Heart right ventricle (tissue), 16 donors: ENCODE measurements at regions not wholly inside any gene's neighbourhood (a gene's known extent, or its start where the extent isn't known, plus 50 kb on each side); places are given as distances from the start of the nearest gene placed in this dataset.
A peak's percentile ranks its signal among the peaks of the same experiment; 100 is the strongest.

Experiments
- ATAC-seq, 8 donors: fragments of 200-7000 bp; cut with Tn5 transposase; one replicate each; pipeline ENCODE4 v1.9.1; 2020; ENCODE audit warnings: mild to moderate bottlenecking in 8 of 8, moderate library complexity in 8 of 8, moderate number of reproducible peaks in 1 of 8
- DNase-seq, 2 donors: peaks; one replicate each; pipeline ENCODE4 v3.0.0-alpha.2; 2020
- H3K27ac ChIP-seq, 10 donors: fragments of 200-600 bp; sonication (generic) in 2 of 10; one replicate each; pipeline versions ENCODE4 v1.5.0 to v1.8.0; 2020 to 2022; ENCODE audit warnings: mild to moderate bottlenecking in 3 of 10
- H3K27me3 ChIP-seq, 7 donors: fragments of 200-600 bp; one replicate each; pipeline ENCODE4 v1.8.0; 2021 to 2022; ENCODE audit warnings: mild to moderate bottlenecking in 2 of 7
- H3K36me3 ChIP-seq, 9 donors: fragments of 200-600 bp; sonication (generic) in 1 of 9; one replicate each; pipeline versions ENCODE4 v1.5.0 to v1.8.0; 2020 to 2022; ENCODE audit warnings: mild to moderate bottlenecking in 2 of 9
- H3K4me1 ChIP-seq, 9 donors: fragments of 200-600 bp; sonication (generic) in 1 of 9; one replicate each; pipeline versions ENCODE4 v1.5.0 to v1.8.0; 2020 to 2022; ENCODE audit warnings: mild to moderate bottlenecking in 4 of 9
- H3K4me3 ChIP-seq, 10 donors: fragments of 200-600 bp; sonication (generic) in 2 of 10; one replicate each; pipeline versions ENCODE4 v1.5.0 to v1.8.0; 2020 to 2022; ENCODE audit warnings: mild to moderate bottlenecking in 7 of 10, moderate library complexity in 2 of 10
- H3K9me3 ChIP-seq, 11 donors: fragments of 200-600 bp in 10 of 11; sonication (generic) in 2 of 11; one replicate each; pipeline versions ENCODE4 v1.5.0 to v1.8.0; 2013 to 2022; ENCODE audit warnings: mild to moderate bottlenecking in 2 of 11, control low read depth in 1 of 11, moderate library complexity in 1 of 11
- CTCF ChIP-seq, 9 donors: fragments of 200-600 bp; sonication (generic) in 2 of 9; IDR thresholded peaks; one replicate each; pipeline versions ENCODE4 v1.5.0 to v1.8.0; 2021 to 2022; ENCODE audit warnings: antibody characterized with exemption in 9 of 9, mild to moderate bottlenecking in 5 of 9, moderate library complexity in 1 of 9
- WGBS, 2 donors: extraction: QIAGEN DNeasy Blood & Tissue Kit; methylation state at CpG; one replicate each; pipeline ENCODE4 v1.1.7; 2013; ENCODE audit warnings: inconsistent platforms in 1 of 2; 5-methylcytosine and 5-hydroxymethylcytosine counted together
- intact Hi-C, 10 donors: fragments of 100-400 bp; cut with DNase I; formaldehyde crosslinking; loops; one replicate each; pipeline versions ENCODE4 v1.11.1 to v1.14.2; 2022
- donor health status: Arrhythmogenic right ventricular cardiomyopathy.
- donor health status: ischemic (EF 13 %, LVEDD 7.1; RV severe dilation, severe dysfunction).
- donor health status: healthy with polysubstance abuse.
- donor health status: DM: no; HTN: yes; CAD: no.
- donor health status: DM: no; HTN: no; CAD: no.
- donor health status: ischemic (EF 25% LVEDD 6.9; RV normal size, moderate dysfunction).
- donor health status: ischemic (EF 25% LVEDD 5.7; RV mildly dilated, moderate dysfunction).
- donor health status: healthy.
- donor health status: DM: yes; HTN: yes; CAD: no.
- donor health status: Ischemic cardiomyopathy.
- donor health status: ischemic (EF 35%, LVEDD 5.7; RV mildly dilated, moderate dysfunction).
- donor health status: nonischemic (EF 11% LVEDD 7.7; RV severe dilation, severe dysfunction).
- donor health status: DM: yes; HTN: yes; CAD: no.
- donor health status: PGD.
- donor health status: ischemic (EF 29% LVEDD 5.4; RV normal size, mild dysfunction).
- donor health status: nonischemic (EF 23%, LVEDD 6.1; RV moderate dilation, normal function).

- H3K4me3 ChIP-seq, result no peak overlapping the region
- no peaks in the 10 kb centered on the region for H3K27me3 ChIP-seq
- no peaks in the 10 kb centered on the region for H3K4me1 ChIP-seq
- DNase-seq (no peak), ATAC-seq (no peak)
- H3K9me3 ChIP-seq, result no peaks in the 10 kb centered on the region
- WGBS, 2 donors, result 93 to 94% methylated on average over 4 of the region's 4 CpGs
- no peak for TF ChIP-seq CTCF (IDR thresholded peaks at IDR 0.05)
- H3K27ac ChIP-seq, result no peak overlapping the region
- H3K36me3 ChIP-seq, result no peaks in the 10 kb centered on the region
- intact Hi-C loops, result no loop called here
These were observed 389.4 kb upstream of the RBMS3 start for GRCh38 chr3:28891485-28891884.

- no peak for TF ChIP-seq CTCF (IDR thresholded peaks at IDR 0.05)
- Histone ChIP-seq H3K27me3 (no peaks in the 10 kb centered on the region), H3K4me3 (no peak overlapping the region), H3K36me3 (no peaks in the 10 kb centered on the region), H3K9me3 (no peaks in the 10 kb centered on the region), H3K4me1 (peaks cover 0 to 11% (median 0%) of the 10 kb centered on the region in 9 donors), H3K27ac (peak overlapping the region in 1 of 10 donors; percentile 55)
- 59 to 62% methylated on average over 1 of the region's 1 CpG for WGBS, 2 donors
- no peak for DNase-seq
- intact Hi-C loops, result no loop called here
- ATAC-seq, result no peak
These were observed 380.6 kb upstream of the RBMS3 start for GRCh38 chr3:28900301-28900700.

GRCh38 chr3:28901018-28901417, 379.9 kb upstream of the RBMS3 start:
- no peak for TF ChIP-seq CTCF (IDR thresholded peaks at IDR 0.05)
- Histone ChIP-seq H3K27me3 (no peaks in the 10 kb centered on the region), H3K36me3 (no peaks in the 10 kb centered on the region), H3K27ac (peak overlapping the region in 1 of 10 donors; percentile 55), H3K4me1 (peaks cover 0 to 11% (median 0%) of the 10 kb centered on the region in 9 donors), H3K9me3 (no peaks in the 10 kb centered on the region), H3K4me3 (no peak overlapping the region)
- intact Hi-C loops, result no loop called here
- DNase-seq, result peak in 1 of 2 donors; percentile 4
- peak in 1 of 8 donors; percentile 25 for ATAC-seq

- Histone ChIP-seq H3K9me3 (no peaks in the 10 kb centered on the region), H3K27me3 (no peaks in the 10 kb centered on the region), H3K36me3 (no peaks in the 10 kb centered on the region), H3K27ac (no peak overlapping the region), H3K4me1 (peaks cover 0 to 11% (median 0%) of the 10 kb centered on the region in 9 donors), H3K4me3 (no peak overlapping the region)
- intact Hi-C loops, result no loop called here
- DNase-seq (peak in 1 of 2 donors; percentile 12), ATAC-seq (no peak)
- TF ChIP-seq CTCF (IDR thresholded peaks at IDR 0.05), result no peak
- 95 to 96% methylated on average over 30 of the region's 30 CpGs for WGBS, 2 donors
These were observed 377.7 kb upstream of the RBMS3 start for GRCh38 chr3:28903171-28903601.
